ENCODE measurements at regions not wholly inside any gene's neighbourhood (a gene's known extent, or its start where the extent isn't known, plus 50 kb on each side); places are given as distances from the start of the nearest gene placed in this dataset.

- H3K27ac Mint-ChIP-seq = no peak overlapping the region
- ChIA-PET POLR2A (no interaction called here), CTCF (no interaction called here)
- no peaks in the 10 kb centered on the region for H3K36me3 Mint-ChIP-seq (ENCODE audit: low read depth)
- peaks cover 12% of the 10 kb centered on the region for H3K9me3 Mint-ChIP-seq
- DNase-seq = no peak
- H3K4me1 Mint-ChIP-seq = no peaks in the 10 kb centered on the region
- H3K27me3 Mint-ChIP-seq = no peaks in the 10 kb centered on the region
- no peak overlapping the region for H3K4me3 Mint-ChIP-seq
These were observed 684.7 kb downstream of the TBC1D22A start for GRCh38 chr22:47446821-47447810.

- ChIA-PET CTCF (no interaction called here), POLR2A (no interaction called here)
- Mint-ChIP-seq H3K4me1 (no peaks in the 10 kb centered on the region), H3K4me3 (no peak overlapping the region), H3K9me3 (peaks cover 14% of the 10 kb centered on the region), H3K27ac (no peak overlapping the region), H3K36me3 (ENCODE audit: low read depth) (no peaks in the 10 kb centered on the region), H3K27me3 (no peaks in the 10 kb centered on the region)
- no peak for DNase-seq
These were observed 683.9 kb downstream of the TBC1D22A start for GRCh38 chr22:47446331-47446730.

GRCh38 chr22:47445716-47446290, 683.4 kb downstream of the TBC1D22A start:
- no peaks in the 10 kb centered on the region for H3K27me3 Mint-ChIP-seq
- H3K9me3 Mint-ChIP-seq = peaks cover 14% of the 10 kb centered on the region
- H3K4me3 Mint-ChIP-seq = no peak overlapping the region
- H3K36me3 Mint-ChIP-seq (ENCODE audit: low read depth) = no peaks in the 10 kb centered on the region
- no peak for DNase-seq
- ChIA-PET CTCF (no interaction called here), POLR2A (no interaction called here)
- H3K27ac Mint-ChIP-seq = no peak overlapping the region
- H3K4me1 Mint-ChIP-seq = no peaks in the 10 kb centered on the region

- no peaks in the 10 kb centered on the region for H3K4me1 Mint-ChIP-seq
These were observed 682.8 kb downstream of the TBC1D22A start for GRCh38 chr22:47445212-47445611.

GRCh38 chr22:47444746-47445065, 682.3 kb downstream of the TBC1D22A start:
- H3K27me3 Mint-ChIP-seq = no peaks in the 10 kb centered on the region
- CTCF ChIA-PET = no interaction called here
- H3K9me3 Mint-ChIP-seq = peaks cover 16% of the 10 kb centered on the region
- POLR2A ChIA-PET = no interaction called here
- no peak for DNase-seq
- H3K27ac Mint-ChIP-seq = no peak overlapping the region
- no peak overlapping the region for H3K4me3 Mint-ChIP-seq
- H3K4me1 Mint-ChIP-seq = no peaks in the 10 kb centered on the region
- H3K36me3 Mint-ChIP-seq (ENCODE audit: low read depth) = no peaks in the 10 kb centered on the region

More at GRCh38 chr22:47445212-47445611, 682.8 kb downstream of the TBC1D22A start:
- H3K36me3 Mint-ChIP-seq (ENCODE audit: low read depth) = no peaks in the 10 kb centered on the region
- H3K9me3 Mint-ChIP-seq = peaks cover 16% of the 10 kb centered on the region
- CTCF ChIA-PET = no interaction called here
- no peak for DNase-seq
- no peak overlapping the region for H3K27ac Mint-ChIP-seq
- no peaks in the 10 kb centered on the region for H3K27me3 Mint-ChIP-seq
- no peak overlapping the region for H3K4me3 Mint-ChIP-seq
- POLR2A ChIA-PET = no interaction called here

- DNase-seq = no peak
- Mint-ChIP-seq H3K9me3 (peaks cover 16% of the 10 kb centered on the region), H3K4me3 (no peak overlapping the region), H3K27me3 (no peaks in the 10 kb centered on the region), H3K36me3 (ENCODE audit: low read depth) (no peaks in the 10 kb centered on the region), H3K4me1 (no peaks in the 10 kb centered on the region), H3K27ac (no peak overlapping the region)
- CTCF ChIA-PET = no interaction called here
- POLR2A ChIA-PET = no interaction called here
These were observed 681.6 kb downstream of the TBC1D22A start for GRCh38 chr22:47443836-47444745.

- Mint-ChIP-seq H3K36me3 (ENCODE audit: low read depth) (no peaks in the 10 kb centered on the region), H3K4me3 (no peak overlapping the region), H3K27ac (no peak overlapping the region), H3K4me1 (no peaks in the 10 kb centered on the region), H3K9me3 (peaks cover 16% of the 10 kb centered on the region), H3K27me3 (no peaks in the 10 kb centered on the region)
- no peak for DNase-seq
- ChIA-PET CTCF (no interaction called here), POLR2A (no interaction called here)
These were observed 680.4 kb downstream of the TBC1D22A start for GRCh38 chr22:47442821-47443220.

GRCh38 chr22:47439643-47440265, 677.3 kb downstream of the TBC1D22A start:
- Mint-ChIP-seq H3K4me3 (no peak overlapping the region), H3K27ac (no peak overlapping the region), H3K27me3 (no peaks in the 10 kb centered on the region), H3K36me3 (ENCODE audit: low read depth) (no peaks in the 10 kb centered on the region), H3K4me1 (no peaks in the 10 kb centered on the region), H3K9me3 (peaks cover 12% of the 10 kb centered on the region)
- ChIA-PET CTCF (no interaction called here), POLR2A (no interaction called here)
- DNase-seq = no peak

- Mint-ChIP-seq H3K9me3 (peaks cover 11% of the 10 kb centered on the region), H3K27ac (no peak overlapping the region), H3K4me1 (no peaks in the 10 kb centered on the region), H3K27me3 (no peaks in the 10 kb centered on the region), H3K36me3 (ENCODE audit: low read depth) (no peaks in the 10 kb centered on the region), H3K4me3 (no peak overlapping the region)
- no peak for DNase-seq
- ChIA-PET POLR2A (no interaction called here), CTCF (no interaction called here)
These were observed 675.2 kb downstream of the TBC1D22A start for GRCh38 chr22:47437636-47438035.

- H3K27me3 Mint-ChIP-seq = no peaks in the 10 kb centered on the region
- H3K36me3 Mint-ChIP-seq (ENCODE audit: low read depth) = no peaks in the 10 kb centered on the region
- no peak overlapping the region for H3K27ac Mint-ChIP-seq
- ChIA-PET POLR2A (no interaction called here), CTCF (no interaction called here)
- H3K4me1 Mint-ChIP-seq = no peaks in the 10 kb centered on the region
- H3K9me3 Mint-ChIP-seq = peaks cover 7% of the 10 kb centered on the region
- DNase-seq = no peak
- no peak overlapping the region for H3K4me3 Mint-ChIP-seq
These were observed 674.7 kb downstream of the TBC1D22A start for GRCh38 chr22:47437110-47437509.

GRCh38 chr22:47435826-47436225, 673.4 kb downstream of the TBC1D22A start:
- Mint-ChIP-seq H3K27ac (no peak overlapping the region), H3K27me3 (no peaks in the 10 kb centered on the region), H3K4me3 (no peak overlapping the region), H3K9me3 (peaks cover 4% of the 10 kb centered on the region), H3K4me1 (no peaks in the 10 kb centered on the region), H3K36me3 (ENCODE audit: low read depth) (no peaks in the 10 kb centered on the region)
- no peak for DNase-seq
- CTCF ChIA-PET = no interaction called here
- POLR2A ChIA-PET = no interaction called here

- CTCF ChIA-PET = no interaction called here
- H3K36me3 Mint-ChIP-seq (ENCODE audit: low read depth) = no peaks in the 10 kb centered on the region
These were observed 672.7 kb downstream of the TBC1D22A start for GRCh38 chr22:47435204-47435487.

More at GRCh38 chr22:47435204-47435487, 672.7 kb downstream of the TBC1D22A start:
- no peak for DNase-seq
- POLR2A ChIA-PET = no interaction called here
- Mint-ChIP-seq H3K4me3 (no peak overlapping the region), H3K4me1 (no peaks in the 10 kb centered on the region), H3K27me3 (no peaks in the 10 kb centered on the region), H3K9me3 (peaks cover 2% of the 10 kb centered on the region), H3K27ac (no peak overlapping the region)

Data from activated CD4-positive, alpha-beta T cell treated with anti-CD3 and anti-CD28 coated beads, Interleukin-2, amount 10 ng/mL, durations not matched to agents 7 days and 5 days (primary cell).